IPS-18c (cell line): ENCODE measurements at regions not wholly inside any gene's neighbourhood (a gene's known extent, or its start where the extent isn't known, plus 50 kb on each side); places are given as distances from the start of the nearest gene placed in this dataset.
"Not testable (repeated sequence)": the region's sequence is repeated elsewhere in the genome, so short reads cannot be mapped to it uniquely, and the experiment has no call there.

Experiments used
- H3K4me3 ChIP-seq: 2 replicates; pipeline ENCODE4 v1.7.0; 2013; ENCODE audit warnings: low read depth, mild to moderate bottlenecking, low read length, moderate library complexity; ENCODE audit not compliant: insufficient read depth
- H3K9me3 ChIP-seq: one replicate; pipeline ENCODE4 v1.6.1; 2013; ENCODE audit warnings: mild to moderate bottlenecking, low read length, moderate library complexity; ENCODE audit not compliant: control insufficient read depth, insufficient read depth

GRCh38 chr12:131444220-131445164 lies 266.4 kb upstream of the SFSWAP start:
- no peak overlapping the region for H3K4me3 ChIP-seq
- no peaks in the 10 kb centered on the region for H3K9me3 ChIP-seq

DNA sequence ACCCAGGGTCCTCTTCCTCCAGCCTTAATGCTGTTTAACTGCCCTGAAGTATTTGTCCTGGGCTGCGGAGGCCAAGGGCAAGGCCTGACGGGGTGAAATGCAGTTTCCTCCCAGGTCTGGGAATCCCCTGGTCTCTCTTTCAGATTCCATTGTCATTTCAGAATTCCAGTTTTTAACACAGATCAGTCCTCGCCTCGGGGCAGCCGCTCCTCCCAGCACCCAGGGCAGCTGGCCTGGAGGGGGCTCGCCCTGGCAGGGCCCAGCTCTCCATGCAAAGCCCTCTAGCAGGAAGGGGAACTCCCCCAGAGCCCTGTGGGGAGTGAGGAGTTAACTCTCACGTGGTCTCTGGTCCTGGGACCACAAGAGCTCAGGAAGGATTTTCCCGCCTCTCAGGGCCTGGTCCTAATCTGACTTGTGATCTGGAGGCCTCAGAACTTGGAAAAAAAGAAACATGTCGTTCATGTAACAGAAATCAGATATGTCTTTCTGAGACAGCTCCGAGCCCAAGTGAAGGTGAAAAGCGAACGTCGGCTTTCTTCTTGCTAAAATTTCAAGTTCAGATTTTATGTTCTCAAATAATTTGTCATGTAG lies 265.6 kb upstream of the SFSWAP start:
- no peak overlapping the region for H3K4me3 ChIP-seq
- no peaks in the 10 kb centered on the region for H3K9me3 ChIP-seq

- Histone ChIP-seq H3K9me3 (no peaks in the 10 kb centered on the region), H3K4me3 (no peak overlapping the region)
These were observed 265.1 kb upstream of the SFSWAP start for GRCh38 chr12:131445795-131446194.

DNA sequence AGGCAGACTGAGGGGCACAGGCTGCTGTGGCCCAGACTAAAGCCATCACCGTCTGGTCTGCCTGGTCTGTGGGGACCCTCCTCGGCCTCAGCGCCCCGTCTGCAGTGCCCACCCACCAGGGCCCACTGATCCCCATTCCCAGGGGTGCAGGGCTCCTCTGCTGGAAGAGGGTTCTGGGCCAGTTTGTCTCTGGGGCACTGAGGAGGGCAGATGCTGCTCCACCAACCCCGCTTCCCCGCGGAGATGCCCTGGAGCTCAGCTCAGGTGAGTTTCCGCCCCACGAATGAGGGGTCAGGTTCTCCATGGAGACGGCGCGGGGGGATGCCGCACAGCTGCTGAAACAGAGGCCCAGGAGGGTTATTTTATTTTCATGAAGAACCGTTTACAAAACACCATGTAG lies 263.3 kb upstream of the SFSWAP start:
- not testable (repeated sequence) for H3K9me3 ChIP-seq

DNA sequence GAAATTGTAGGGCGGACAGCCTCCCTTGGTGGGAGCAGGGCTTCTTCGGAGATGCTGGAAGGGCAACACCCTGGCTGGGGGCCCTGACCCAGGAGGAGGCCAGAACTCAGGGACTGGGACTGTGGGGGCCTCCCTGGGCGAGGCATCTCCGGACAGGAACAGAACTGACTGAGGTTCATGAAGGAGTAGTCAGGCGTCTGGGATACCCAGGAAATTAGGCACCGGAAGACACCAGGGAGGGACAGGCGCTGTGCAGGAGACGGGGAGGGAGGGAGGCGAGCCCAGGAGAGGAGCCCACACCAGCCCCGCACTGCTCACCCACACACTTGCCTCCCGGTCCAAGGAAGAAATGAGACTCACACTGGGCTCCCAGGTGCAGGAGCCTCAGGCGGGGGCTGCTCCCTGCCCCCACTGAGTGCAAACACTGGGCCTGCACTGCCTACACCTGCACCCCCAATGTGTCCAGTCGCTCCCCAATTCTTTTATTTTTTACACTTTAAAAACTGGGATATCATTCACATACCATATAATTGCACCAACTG lies 262.6 kb upstream of the SFSWAP start:
- Histone ChIP-seq H3K4me3 (no peak overlapping the region), H3K9me3 (peaks cover 4% of the 10 kb centered on the region)

More for the DNA sequence above, 263.3 kb upstream of the SFSWAP start:
- H3K4me3 ChIP-seq: not testable (repeated sequence)

GRCh38 chr12:131449027-131449426 lies 261.9 kb upstream of the SFSWAP start:
- Histone ChIP-seq H3K4me3 (no peak overlapping the region), H3K9me3 (peaks cover 4% of the 10 kb centered on the region)

DNA sequence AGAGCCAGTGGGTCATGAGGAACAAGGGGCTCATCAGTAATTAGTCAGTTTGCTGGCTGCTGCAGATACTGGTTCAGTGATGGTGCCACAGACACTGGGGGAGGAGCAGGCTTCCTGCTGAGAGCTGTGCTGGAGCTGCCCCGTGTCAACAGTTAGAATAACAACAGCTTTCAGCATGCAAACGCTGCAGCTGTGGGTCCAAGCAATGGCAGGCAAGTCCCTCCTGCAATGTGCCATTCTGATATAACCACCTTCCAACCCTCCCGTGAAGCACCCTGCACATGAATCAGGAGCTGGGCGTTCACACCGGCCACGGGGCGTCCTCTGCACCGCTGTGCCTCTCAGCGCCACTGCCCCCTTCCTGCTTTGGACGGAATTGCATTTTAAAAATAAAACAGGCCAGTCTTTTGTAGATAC lies 258.4 kb upstream of the SFSWAP start:
- no peak overlapping the region for H3K4me3 ChIP-seq
- H3K9me3 ChIP-seq: peaks cover 4% of the 10 kb centered on the region

DNA sequence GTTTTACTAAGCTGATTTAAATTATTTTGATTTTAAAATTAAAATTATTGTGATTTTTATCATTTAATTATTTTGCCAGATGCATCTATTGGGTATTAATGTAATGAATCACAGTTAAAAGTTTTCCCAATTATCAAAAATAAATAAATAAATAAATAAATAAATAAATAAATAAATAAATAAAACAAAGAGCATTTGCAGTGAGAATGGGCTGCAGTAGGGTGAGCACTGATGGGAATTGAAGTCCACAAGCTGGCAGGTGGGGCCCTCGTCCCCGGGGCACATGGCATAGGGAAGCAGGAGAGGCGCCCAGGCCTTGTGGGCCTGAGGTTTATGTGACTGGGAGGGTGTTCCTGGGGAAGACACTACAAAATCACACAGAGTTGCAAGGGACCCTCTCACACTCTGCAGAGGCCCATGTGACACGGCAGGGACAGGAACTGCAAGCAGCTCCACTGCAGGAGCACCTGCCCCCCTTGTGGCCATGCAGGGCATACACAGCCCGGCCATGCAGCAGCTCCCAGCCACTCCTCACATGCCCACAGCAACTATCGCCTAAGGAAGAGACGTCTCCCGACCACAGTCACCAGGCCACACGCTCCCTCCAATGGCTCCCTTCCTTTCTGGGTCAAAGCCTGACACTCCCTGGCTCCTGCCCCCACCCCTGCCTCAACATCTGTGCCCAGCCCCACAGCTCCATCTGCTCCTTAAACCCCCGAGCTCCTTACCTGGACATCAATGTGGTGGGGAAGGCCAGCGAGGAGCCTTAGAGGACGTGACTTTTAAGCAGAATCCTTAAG lies 256.3 kb upstream of the SFSWAP start:
- no peak overlapping the region for H3K4me3 ChIP-seq
- H3K9me3 ChIP-seq: peaks cover 4% of the 10 kb centered on the region

- Histone ChIP-seq H3K9me3 (peaks cover 4% of the 10 kb centered on the region), H3K4me3 (no peak overlapping the region)
These were observed 255.7 kb upstream of the SFSWAP start for GRCh38 chr12:131455218-131455506.

DNA sequence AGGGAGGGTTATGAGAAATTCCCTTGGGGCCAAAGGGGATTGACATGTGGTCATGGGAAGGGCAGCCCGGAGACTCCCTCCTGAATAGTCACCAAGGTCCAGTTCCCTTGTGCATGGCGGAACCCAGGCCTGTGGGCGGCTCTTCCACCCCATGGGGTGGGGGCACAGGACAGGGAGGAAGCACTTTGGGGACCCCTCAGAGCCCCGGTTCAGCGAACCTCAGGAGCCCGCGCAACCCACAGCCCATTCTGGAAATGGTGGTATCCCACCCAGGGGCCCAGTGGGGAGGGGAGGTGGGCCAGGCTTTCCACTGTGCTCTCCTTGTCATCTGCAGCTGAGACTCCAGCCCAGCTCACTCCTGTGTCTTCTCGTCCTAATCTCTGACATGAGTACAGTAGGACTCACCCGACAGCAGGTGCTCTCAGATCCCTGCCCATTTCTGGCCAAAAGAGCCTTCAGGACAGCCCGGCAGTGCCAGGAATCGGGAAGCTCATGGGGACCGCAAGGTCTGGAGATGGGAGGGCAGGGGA lies 255.2 kb upstream of the SFSWAP start:
- Histone ChIP-seq H3K9me3 (peaks cover 4% of the 10 kb centered on the region), H3K4me3 (no peak overlapping the region)

DNA sequence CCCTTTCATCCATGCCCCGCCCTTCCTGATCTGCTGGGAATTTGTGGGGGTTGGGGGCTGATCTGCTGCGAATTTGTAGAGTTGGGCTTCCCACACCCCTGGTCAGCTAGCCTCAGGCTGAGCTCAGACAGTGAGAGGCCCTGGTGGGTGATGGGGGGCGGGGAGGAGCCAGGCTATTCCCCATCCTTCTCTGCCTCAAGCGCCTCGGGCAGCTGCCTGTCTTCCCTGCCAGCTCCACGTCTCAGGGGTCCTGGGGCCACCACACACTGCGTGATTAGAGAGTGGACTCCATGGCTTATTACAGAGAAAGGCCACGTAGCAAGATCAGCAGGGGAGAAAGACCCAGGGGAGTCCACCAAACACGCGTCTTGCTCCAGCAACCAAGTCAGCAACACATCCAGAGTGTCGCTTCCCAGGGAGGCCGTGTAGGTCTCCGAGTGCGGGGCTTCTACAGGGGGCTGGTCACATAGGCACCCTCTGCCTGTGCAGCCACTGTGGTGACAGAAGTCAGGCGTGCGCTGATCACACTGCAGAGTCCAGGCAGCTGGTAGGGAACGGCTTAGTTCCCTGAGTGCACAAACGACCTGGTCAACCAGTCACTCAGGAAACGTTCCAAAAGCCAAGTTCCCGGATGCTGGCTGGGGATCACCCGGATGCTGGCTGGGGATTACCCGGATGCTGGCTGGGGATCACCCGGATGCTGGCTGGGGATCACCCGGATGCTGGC lies 254.4 kb upstream of the SFSWAP start:
- H3K9me3 ChIP-seq: peaks cover 4% of the 10 kb centered on the region
- no peak overlapping the region for H3K4me3 ChIP-seq

- Histone ChIP-seq H3K9me3 (peaks cover 2% of the 10 kb centered on the region), H3K4me3 (no peak overlapping the region)
These were observed 253.9 kb upstream of the SFSWAP start for GRCh38 chr12:131457028-131457310.

- peaks cover 2% of the 10 kb centered on the region for H3K9me3 ChIP-seq
These were observed 253.4 kb upstream of the SFSWAP start for GRCh38 chr12:131457331-131458047.

DNA sequence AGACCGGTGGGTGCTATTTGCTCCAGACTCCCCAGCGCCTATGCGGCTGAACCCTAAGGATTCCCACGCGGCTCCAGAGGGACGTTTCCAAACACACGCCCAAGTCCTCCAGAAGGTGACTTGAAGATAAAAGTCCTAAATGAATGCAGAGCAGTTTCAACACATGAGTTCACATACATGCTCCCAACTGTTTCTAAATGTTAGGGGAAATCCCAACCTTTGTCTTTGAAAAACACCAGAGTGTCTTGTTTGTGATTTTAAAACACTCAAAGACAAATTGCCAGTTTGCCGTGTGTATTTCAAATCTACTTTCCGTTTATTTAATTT lies 252.9 kb upstream of the SFSWAP start:
- H3K4me3 ChIP-seq: no peak overlapping the region
- no peaks in the 10 kb centered on the region for H3K9me3 ChIP-seq

More at GRCh38 chr12:131457331-131458047, 253.4 kb upstream of the SFSWAP start:
- no peak overlapping the region for H3K4me3 ChIP-seq

- H3K4me3 ChIP-seq: no peak overlapping the region
- no peaks in the 10 kb centered on the region for H3K9me3 ChIP-seq
These were observed 251.7 kb upstream of the SFSWAP start for GRCh38 chr12:131458931-131459772.
